ENCODE measurements at regions not wholly inside any gene's neighbourhood (a gene's known extent, or its start where the extent isn't known, plus 50 kb on each side); places are given as distances from the start of the nearest gene placed in this dataset.

DNA sequence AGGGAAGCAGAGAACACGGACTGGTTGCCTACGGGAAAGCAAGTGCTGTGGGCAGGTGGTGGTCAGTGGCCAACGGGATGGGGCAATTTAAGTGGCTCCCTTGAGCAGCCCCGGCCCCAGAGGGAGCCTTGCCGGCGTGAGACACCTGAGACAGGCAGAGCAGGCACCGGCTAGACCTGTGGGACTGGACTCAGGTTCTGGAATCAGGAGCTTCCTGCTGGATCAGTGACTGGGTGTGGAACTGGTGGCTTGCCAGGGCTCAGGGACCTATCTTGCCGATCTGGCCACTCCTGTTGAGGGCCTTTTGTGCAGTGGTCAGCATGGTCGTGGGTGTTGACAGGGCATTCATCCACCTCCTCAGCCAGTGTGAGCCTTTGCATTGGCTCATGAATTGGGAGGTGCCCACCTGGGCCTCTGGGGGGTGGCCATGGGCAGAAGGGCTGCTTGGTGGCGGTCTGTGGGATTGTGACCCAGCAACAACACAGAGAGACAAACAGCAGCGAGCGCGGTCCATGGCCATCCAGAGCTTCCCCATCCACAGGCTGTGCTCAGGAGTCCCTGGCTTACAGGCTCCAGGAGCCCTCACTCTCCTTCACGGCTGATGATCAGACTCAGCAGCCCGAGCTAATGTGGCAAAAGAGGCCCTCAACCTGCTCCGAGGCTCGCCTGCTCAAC lies 85.4 kb upstream of the ZNF516 start:
- no peak for DNase-seq (ENCODE audit: low read depth in 2 of 3, low spot score in 2 of 3)

DNA sequence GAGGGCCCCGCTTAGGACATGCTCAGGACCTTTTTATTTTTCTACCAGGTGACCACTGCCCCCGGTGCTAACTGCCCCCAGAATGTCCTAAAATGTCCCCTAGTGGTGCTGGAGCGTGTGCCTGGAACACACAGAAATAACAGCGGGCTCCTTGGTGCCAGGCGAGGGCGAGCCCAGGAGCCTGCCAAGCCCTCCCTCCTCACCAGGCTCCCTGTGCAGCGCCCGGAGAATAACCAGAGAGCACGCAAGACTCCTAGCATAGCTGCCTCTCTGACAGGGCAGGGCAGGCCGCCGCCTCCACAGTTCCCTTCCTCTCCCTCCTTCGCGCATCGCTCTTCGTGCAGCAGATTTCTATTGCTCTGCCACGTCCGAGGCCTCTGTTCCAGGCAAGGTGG lies 84.3 kb upstream of the ZNF516 start:
- DNase-seq (ENCODE audit: low read depth in 2 of 3, low spot score in 2 of 3), result no peak

DNA sequence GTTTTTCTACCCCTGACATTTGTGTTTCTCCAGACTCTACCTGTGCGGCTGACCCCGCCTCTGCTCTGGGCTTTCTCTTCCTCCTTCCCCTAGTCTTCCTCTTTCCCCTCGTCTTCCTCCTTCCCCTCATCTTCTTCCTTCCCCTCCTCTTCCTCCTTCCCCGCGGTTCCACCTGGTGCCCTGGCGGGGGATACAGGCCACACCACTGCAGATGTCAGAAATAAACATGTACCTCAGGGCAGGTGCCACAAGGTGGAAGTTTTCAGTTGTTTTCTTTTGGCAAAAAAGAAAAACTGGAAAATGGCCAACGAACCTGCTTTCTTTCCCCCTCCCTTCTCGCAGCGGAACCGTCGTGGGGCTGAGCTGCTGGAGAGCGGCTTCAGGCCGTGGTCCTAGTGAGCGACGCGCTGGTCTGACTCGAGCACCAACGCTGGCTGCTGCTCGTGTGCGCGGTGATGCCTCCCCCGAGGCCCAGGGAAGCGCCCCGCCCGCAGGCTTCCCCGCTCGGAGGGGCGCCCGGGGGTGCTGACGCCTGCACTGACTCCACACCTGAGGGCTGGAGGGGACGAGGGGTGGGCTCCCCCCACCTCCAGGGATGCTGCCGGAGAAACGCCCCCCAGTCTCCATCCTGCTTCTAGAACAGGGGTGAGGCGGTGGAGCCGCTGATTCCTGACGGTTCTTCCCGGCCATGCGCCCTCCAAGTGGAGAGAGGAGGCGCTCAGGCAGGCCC lies 83.7 kb upstream of the ZNF516 start:
- peak in 1 of 3 donors; percentile 55 for DNase-seq (ENCODE audit: low read depth in 2 of 3, low spot score in 2 of 3)

DNA sequence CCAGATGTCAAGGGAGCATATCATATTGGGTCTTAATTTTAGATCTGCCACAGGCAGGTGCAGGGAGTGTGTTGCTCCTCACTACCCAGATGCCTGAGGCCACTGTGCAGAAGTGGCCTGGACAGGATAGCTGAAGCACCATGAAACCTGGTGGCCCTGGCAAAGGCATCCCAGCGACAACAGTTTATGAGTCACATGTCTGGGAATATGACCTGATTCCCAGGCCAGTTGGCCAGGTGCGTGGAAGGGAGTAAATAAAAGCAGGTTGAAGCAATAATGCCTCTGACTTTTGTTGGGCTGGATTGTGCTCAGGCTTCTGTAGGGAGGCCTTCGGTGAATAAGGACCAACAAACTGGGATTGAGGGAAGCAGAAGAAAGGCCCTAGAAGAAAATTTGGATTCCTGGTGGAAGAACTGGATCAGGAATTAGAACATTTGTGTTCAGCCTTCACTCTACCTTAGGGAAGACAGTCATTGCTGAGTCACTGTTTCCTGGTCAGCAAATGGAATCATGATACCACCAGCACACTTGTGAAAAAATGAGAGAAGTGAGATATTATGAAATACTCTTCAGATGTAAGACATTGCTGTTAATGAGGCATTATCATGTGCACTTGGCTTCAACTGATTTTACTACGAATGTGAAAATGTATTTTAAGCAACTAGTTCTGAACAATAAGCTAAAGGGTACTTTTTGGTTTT lies 78.4 kb upstream of the ZNF516 start:
- no peak for DNase-seq (ENCODE audit: low read depth in 2 of 3, low spot score in 2 of 3)

DNA sequence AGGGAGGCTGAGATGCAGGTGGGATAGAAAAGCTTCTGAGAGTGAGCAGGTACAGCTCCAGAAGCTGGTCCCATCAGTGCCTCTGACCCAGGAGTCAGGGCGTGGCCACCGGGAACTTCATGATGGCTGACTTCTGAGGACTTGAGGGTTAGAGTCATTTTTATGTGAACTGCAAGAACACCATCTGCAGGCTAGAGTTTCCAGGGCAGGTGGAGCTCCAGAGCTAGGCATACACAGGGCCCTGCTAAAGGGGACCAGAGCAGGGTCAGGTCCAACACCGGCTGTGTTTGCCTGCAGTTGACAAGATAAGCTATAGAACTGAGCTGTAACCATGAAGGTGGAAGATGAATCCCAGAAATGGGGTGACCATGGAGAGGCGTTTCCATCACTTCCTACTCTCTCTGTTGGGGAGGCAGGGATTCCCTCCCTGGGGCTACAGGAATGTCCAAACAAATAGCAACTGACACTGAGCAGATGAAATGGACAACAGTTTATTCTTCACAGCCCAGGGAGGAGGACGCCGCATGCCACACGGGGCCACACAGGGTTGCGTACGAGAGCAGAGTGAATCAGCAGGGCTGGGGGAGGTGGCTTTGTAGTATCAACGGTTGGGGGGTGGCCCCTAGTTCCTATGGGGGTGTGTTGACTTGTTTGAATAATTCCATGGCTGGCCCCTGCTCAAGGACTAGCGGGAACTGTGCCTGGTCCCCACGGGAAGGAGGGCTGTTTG lies 77.6 kb upstream of the ZNF516 start:
- DNase-seq (ENCODE audit: low read depth in 2 of 3, low spot score in 2 of 3), result no peak

DNA sequence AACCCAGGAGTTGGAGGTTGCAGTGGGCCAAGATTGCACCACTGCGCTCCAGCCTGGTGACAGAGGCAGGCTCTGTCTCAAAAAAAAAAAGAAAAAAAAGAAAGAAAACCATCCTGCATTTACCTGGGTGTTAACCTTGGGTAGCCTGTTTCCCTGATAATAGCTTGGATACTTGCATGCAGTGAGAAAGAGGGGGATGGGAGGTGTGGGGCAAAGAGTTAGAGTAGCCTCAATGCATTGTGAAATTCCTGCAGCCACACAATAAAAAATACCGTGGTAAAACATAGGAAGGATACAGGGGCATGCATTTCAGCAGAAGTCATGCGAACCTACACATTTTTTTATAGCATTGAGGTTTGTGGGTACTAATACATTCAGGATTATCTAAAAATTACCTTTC lies 76.6 kb upstream of the ZNF516 start:
- DNase-seq (ENCODE audit: low read depth in 2 of 3, low spot score in 2 of 3), result no peak

DNA sequence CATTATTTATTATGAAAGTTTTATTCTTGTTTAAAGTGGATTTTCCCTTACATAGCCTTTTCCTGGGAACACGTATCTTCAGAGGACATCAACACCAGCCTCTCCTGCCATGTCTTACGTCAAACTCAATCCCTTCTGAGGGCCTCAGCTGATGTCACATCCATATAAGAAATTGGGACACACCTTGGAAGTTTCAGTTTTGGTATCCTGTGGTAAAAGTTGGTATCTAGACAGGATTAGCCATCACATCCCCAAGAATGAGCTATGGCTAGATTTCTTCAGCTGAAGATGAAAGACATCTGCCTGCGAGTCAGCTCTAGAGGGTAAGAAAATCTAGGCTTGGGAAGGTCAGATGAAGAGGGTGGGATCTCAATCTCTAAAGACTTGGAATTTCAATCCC lies 75.8 kb upstream of the ZNF516 start:
- DNase-seq (ENCODE audit: low read depth in 2 of 3, low spot score in 2 of 3), result no peak

DNA sequence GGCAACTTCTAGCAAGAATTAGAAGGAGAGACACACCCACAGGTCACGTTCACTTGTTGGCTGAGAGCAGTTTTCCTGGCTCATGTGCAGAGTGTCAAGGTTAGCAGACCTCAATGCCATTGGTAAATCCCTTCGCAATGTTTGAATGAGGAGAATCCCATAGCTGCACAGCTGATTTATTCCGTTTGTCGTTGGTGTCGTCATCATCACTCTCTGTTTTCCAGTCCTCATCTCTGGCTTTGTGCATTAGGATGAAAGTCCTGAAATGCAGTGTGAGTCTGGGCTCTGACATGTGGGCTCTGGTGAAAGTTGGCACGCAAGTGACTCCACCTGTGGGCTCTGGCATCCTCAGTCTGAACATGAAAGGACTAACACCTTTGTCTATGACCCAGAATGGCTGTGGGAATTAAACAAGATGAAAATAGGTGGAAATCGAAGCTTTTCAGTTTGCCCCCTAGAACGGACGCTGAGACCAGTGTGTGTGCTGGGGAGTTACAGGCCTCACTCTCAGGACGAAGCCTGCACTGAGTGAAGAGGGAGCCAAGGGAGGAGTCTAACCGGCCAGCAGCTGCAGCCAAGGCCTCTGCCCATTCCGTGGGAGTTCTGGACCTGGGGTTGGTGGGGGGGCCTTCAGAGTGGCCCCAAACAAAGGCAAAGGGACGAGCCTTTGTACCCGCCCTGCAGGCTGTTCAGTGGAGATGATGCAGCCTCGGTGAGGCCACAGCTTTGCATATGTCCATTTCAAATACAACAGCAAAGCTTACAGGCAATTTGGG lies 74.8 kb upstream of the ZNF516 start:
- DNase-seq (ENCODE audit: low read depth in 2 of 3, low spot score in 2 of 3), result no peak

DNA sequence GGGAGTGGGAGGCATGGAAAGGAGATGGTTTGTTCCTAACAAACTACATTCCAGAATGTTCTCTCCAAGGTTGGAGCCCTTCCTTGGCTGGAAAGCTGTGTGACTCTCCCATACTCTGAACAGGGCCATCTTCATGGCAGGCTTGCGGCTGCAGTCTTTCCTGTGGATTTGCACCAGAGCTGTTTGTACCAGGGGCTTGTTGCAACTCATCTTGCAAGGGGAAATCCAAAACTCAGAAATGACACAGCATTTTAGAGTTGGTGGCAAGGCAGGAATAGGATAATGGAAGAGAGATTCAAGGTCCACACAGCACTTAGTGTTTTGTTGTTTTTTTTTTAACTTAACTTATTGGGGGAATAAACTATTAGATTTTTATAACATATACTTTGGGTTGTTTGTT lies 73.7 kb upstream of the ZNF516 start:
- DNase-seq (ENCODE audit: low read depth in 2 of 3, low spot score in 2 of 3), result peak in 1 of 3 donors; percentile 59

DNA sequence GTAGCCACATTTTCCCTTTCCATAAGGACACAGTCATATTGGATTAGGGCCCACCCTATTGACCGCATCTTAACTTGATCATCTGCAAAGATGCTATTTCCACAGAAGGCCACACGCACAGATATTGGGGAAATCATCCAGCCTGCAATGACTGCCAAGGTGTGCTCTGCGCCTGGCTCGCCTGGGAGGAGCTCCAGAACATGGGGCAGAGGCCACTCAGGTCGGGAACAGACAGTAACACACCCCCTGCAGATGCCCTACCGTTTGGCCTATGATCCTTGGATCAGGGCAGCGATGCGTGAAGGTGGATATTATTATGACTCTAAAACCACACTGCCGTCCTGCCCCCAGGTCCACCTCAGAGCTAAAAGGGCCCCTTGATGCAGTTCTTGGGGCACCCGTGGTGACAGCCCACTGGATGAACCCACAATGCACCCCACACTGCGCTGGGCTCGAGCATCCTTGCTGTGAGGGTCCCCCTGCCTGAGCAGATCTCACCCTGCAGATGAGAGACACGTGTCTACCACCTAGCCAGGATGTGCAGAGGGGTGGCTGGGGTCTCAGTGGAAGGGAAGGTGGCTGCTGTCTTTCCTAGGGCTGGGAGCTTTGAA lies 72.9 kb upstream of the ZNF516 start:
- DNase-seq (ENCODE audit: low read depth in 2 of 3, low spot score in 2 of 3), result no peak

DNA sequence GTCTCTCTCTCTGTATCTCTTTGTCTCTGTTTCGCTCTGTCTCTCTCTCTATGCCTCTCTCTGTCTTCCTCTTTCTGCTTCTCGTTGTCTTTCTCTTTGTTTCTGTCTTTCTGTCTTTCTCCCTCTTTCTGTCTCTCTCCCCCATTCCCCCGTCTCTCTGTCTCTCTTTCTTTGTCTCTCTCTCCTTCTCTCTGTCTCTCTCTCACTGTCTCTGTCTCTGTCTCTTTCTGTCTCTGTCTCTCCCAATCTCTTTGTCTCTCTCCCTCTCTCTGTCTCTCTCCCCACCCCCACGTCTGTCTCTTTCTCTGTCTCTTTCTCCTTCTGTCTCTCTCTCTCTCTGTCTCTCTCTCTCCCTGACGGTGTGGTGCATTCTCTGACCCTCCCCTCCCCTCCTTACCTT lies 71.9 kb upstream of the ZNF516 start:
- no peak for DNase-seq (ENCODE audit: low read depth in 2 of 3, low spot score in 2 of 3)

DNA sequence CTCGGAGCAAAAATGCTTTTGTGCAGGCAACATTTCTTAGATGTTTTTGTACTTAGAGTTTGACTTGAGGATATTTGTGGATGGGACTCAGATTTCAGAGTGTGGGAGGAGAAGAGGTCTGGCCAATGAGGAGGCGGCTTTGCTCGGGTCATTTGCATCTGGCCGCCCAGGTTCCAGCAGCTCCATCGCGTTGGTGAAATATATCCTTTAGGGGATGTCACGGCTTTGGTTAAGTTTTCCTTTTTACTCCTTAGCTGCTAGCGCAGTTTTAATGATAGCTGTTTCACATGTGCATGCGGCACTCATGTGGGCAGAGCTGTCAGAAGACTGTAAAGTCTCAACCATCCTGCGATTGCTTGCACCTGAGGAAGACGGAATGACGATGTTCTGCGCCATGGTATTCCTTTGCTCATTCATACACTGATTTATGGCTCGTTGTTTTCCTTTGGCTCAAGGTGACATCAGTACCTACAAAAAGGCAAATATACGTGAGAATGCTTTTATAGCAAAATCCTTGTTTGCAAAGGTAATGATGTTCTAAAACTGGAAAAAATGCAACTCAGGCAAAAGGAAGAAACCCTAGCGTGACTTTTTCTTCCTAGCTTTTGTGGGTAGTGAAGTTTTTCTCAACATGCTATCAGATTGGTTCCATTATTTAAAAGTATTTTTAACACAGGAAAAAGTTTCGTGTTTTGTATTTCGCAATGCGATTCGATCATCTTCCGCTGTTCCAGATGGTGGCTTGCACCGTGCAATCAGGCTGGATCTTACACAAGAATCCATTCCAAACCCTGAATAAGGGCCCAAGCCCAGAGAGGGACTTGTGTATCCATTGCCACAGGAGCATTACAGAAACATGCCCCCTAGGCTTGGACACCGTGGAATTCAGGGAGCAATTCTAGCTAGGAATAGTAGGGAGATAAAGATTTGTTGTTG lies 70.5 kb upstream of the ZNF516 start:
- DNase-seq (ENCODE audit: low read depth in 2 of 3, low spot score in 2 of 3), result peak in 1 of 3 donors; percentile 57

DNA sequence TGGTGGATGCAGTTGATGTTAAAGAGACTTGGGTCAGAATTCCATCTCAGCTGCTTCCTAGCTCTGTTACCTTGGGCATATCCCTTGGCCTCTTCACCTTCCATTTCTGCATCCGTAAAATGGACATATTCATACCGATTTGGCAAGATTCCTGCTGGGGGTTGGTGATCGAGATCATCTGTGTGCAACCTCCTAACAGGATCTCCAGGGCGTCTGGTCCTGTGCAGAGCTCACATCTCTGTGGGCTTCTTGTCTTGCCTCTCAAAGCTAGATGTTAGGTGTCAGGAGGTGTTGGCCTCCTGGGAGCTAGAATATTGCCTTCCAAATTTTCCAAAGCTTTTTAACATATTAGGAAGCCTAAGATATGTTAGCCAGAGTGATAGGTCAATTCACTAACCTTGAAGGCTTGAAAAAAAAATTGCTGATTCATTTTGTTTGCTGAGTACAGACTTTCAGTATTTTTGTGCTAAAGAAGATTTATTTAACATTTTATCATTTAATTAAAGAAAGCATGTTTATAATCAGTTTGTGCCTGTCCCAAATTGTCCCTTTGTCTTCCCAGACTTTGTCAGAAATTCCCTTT lies 69.7 kb upstream of the ZNF516 start:
- DNase-seq (ENCODE audit: low read depth in 2 of 3, low spot score in 2 of 3), result no peak

DNA sequence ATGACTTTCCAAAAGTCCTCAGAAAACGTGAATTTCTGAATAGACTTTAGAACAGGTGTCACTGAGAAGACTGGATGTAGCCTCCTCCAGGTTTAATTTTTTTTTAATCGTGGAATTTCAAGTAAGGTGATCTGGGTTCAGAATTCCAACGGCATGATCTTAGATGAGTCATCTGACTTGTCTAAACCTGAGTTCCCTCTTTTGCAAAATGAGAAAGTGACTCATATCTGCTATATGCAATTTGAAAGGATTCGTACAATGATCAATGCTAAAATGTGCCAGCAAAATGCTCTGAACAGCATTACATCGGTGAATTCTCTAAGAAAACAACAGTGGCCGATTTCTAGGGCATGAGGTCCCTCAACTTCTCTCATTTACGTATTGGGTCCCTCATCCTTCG lies 69.1 kb upstream of the ZNF516 start:
- DNase-seq (ENCODE audit: low read depth in 2 of 3, low spot score in 2 of 3), result no peak

DNA sequence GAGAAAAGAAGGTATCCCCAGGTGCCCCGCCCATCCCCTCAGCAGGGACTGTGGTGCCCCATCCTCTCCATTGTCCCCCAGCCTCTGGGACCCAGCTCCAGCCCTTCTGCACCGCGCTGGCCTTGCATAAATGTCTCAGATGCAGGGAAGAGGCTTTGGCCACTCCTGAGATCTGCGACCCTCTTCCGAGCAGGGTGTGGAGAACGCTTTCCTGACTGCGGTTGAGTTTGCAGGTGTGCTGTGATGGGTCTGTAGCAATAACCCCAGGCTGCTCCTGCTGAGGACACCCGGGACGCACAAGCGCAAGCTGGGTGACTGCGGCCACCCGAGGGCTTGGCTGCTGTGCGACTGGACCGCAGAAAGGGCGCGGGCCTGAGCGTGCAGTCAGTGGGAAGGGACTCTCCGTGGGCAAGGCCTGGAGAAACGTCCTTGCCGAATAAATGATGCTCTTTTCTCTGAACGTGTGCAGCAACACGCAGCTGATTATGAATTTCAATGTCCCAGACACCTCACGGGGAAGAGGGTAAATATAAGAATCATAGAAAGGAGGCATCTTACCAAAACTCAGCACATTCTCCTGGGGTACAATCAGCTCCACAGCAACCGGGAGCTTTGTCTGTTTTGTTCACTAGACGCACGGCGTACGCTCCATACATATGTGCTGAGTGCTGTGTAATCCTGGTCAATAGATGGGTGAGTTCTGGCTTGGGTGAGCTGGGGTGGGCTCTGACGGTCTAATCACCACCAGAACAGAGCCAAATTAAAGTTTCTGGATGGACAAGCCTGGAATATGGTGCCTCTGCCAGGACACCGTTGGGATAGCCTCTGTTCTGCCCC lies 67.5 kb upstream of the ZNF516 start:
- no peak for DNase-seq (ENCODE audit: low read depth in 2 of 3, low spot score in 2 of 3)

DNA sequence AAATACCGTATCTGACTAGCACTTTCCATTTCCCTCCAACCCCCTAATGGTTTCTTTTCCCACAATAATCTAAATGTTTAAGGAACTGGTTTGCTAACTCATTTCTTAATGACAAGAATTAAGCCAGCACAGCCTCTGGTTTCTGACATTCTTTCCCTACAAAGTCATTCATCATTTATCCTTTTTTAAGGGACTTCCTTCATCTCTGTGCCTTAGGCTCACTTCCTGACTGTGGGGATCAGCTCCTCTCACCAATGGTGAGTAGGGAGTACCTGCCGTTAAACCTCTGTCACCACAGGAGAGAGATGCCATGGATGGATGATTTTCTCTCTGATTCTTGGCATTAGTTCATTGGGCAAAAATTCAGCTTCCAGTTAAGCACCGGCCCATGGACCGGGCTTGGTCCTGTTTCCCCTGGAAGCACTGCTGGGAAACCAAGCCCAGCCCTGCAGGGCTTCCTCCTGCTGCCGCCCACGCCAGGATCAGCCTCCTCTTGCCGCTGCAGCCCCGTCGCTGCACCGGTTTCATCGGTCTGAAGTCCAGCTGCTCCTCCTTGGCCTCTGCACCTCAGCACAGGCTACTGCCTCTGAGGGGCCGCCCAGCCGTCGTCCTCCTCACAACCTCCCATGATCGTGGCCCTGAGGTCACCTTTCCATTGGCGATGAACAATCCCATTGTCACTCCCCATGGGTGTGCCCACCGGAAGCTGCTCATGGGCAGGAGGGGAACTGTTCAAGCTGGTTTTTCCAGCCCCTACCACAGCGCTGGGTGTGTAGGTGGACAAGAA lies 64.0 kb upstream of the ZNF516 start:
- DNase-seq (ENCODE audit: low read depth in 2 of 3, low spot score in 2 of 3), result no peak

DNA sequence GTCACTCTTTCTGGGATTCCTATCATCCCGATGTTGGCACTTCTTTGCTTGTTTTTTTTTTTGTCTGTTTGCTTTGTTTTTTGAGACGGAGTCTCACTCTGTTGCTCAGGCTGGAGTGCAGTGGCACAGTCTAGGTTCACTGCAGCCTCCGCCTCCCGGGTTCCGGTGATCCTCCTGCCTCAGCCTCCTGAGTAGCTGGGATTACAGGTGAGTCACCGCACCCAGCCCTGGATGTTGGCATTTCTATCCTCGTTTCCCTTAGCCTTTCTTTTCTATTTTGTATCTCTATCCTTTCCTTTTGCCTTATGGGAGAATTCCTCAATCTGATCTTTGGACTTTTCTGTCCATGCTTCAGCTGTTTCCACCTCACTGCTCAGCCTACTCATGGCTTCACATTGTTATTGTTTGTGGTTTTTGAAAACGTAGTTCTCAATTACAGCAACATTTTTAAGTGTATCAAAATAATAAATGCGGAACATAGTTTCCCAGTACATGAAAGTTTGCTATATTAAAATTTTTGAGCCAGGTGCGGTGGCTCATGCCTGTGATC lies 62.1 kb upstream of the ZNF516 start:
- no peak for DNase-seq (ENCODE audit: low read depth in 2 of 3, low spot score in 2 of 3)

Data from hematopoietic multipotent progenitor cell (in vitro differentiated cells).